Upper lobe of left lung (tissue), 4 donors: ENCODE measurements at regions not wholly inside any gene's neighbourhood (a gene's known extent, or its start where the extent isn't known, plus 50 kb on each side); places are given as distances from the start of the nearest gene placed in this dataset.

Source experiments
- EP300 ChIP-seq, 4 donors: sonication (generic); formaldehyde crosslinking; IDR thresholded peaks; one replicate each; pipeline ENCODE4 v1.5.1; 2017; ENCODE audit warnings: antibody characterized with exemption in 4 of 4, control low read depth in 2 of 4
- POLR2A ChIP-seq, 4 donors: fragments of 450-650 bp; IDR thresholded peaks; one replicate each; pipeline ENCODE4 v1.5.1; 2016 to 2017; ENCODE audit warnings: antibody characterized with exemption in 4 of 4, mild to moderate bottlenecking in 2 of 4
- POLR2AphosphoS5 ChIP-seq, 2 donors: sonication (generic); formaldehyde crosslinking; IDR thresholded peaks; one replicate each; pipeline ENCODE4 v1.5.1; 2017; ENCODE audit warnings: antibody characterized with exemption in 2 of 2
- TF ChIP-seq, protein P1 (sequence below), 6 experiments: fragments of 450-650 bp in 4 of 6; fragments of 200-600 bp in 2 of 6; sonication (generic) in 2 of 6; IDR thresholded peaks; one replicate each; pipeline ENCODE4 v1.5.1; 2016 to 2019; ENCODE audit warnings: antibody characterized with exemption in 6 of 6

DNA sequence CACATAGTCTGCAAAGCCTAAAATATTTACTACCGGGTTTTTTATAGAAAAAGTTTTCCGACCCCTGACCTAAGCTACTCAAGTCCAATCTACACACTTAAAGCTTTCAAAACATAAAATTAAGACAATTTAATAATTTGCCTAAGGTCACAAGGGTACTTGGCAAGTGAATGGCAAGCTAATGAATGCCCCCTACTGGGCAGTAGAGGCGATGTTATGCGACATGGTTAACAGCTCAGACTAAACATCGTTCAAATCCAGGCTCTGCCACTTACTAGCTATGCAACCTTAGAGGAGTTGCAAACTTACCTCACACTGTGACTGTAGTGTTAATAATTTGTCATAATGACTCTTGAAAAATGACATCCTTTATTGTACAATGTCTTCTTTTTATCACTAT, 317.2 kb upstream of the NFIA start:
- TF ChIP-seq, protein P1, sequence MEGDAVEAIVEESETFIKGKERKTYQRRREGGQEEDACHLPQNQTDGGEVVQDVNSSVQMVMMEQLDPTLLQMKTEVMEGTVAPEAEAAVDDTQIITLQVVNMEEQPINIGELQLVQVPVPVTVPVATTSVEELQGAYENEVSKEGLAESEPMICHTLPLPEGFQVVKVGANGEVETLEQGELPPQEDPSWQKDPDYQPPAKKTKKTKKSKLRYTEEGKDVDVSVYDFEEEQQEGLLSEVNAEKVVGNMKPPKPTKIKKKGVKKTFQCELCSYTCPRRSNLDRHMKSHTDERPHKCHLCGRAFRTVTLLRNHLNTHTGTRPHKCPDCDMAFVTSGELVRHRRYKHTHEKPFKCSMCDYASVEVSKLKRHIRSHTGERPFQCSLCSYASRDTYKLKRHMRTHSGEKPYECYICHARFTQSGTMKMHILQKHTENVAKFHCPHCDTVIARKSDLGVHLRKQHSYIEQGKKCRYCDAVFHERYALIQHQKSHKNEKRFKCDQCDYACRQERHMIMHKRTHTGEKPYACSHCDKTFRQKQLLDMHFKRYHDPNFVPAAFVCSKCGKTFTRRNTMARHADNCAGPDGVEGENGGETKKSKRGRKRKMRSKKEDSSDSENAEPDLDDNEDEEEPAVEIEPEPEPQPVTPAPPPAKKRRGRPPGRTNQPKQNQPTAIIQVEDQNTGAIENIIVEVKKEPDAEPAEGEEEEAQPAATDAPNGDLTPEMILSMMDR (IDR thresholded peaks at IDR 0.05): peak; percentile 20 to 55 (median 46)
- no peak for TF ChIP-seq POLR2A (IDR thresholded peaks at IDR 0.05)
- TF ChIP-seq POLR2AphosphoS5 (IDR thresholded peaks at IDR 0.05): no peak
- TF ChIP-seq EP300 (IDR thresholded peaks at IDR 0.05): no peak
